ENCODE measurements at regions not wholly inside any gene's neighbourhood (a gene's known extent, or its start where the extent isn't known, plus 50 kb on each side); places are given as distances from the start of the nearest gene placed in this dataset.
A peak's percentile ranks its signal among the peaks of the same experiment; 100 is the strongest.

DNA sequence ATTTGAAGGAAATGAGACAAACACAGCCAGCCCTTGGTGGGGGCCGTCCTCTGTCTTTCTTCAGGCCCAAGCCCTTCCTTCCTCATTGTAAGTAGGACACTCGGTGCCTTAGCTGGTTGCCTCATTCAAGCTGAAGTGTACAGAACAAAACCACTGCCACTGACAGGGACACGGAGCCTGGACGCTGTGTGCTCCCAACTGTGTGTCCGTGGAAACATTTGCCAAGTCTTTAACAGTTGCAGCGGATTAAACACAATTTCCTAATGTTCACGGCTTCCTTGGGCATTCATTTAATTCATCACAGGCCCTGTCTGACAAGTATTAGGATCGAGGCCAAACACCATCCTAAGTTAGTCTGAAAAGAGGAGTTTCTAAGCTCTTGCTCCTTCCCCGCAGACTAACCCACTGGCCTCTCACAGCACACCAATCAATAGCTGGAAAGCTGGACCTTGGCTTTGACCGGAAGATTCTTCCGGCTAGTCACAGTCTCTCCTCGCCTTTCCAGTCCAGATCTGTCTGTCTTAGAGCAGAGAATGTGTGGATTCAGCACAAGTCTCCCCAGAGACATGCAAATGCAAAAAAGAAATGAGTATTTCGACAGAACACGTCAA, 68.7 kb upstream of the ACSL3 start:
- TF ChIP-seq, protein P1, sequence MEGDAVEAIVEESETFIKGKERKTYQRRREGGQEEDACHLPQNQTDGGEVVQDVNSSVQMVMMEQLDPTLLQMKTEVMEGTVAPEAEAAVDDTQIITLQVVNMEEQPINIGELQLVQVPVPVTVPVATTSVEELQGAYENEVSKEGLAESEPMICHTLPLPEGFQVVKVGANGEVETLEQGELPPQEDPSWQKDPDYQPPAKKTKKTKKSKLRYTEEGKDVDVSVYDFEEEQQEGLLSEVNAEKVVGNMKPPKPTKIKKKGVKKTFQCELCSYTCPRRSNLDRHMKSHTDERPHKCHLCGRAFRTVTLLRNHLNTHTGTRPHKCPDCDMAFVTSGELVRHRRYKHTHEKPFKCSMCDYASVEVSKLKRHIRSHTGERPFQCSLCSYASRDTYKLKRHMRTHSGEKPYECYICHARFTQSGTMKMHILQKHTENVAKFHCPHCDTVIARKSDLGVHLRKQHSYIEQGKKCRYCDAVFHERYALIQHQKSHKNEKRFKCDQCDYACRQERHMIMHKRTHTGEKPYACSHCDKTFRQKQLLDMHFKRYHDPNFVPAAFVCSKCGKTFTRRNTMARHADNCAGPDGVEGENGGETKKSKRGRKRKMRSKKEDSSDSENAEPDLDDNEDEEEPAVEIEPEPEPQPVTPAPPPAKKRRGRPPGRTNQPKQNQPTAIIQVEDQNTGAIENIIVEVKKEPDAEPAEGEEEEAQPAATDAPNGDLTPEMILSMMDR (IDR thresholded peaks at IDR 0.05), result no peak
- Histone ChIP-seq H3K27me3 (replicated peaks; ENCODE audit: insufficient read depth) (no peaks in the 10 kb centered on the region), H3K4me3 (peak overlapping the region; percentile 7), H3K4me1 (ENCODE audit: control insufficient read depth in 1 of 2, low read depth in 2 of 2) (peaks cover 29 to 53% of the 10 kb centered on the region in 2 donors), H3K27ac (peak overlapping the region; percentile 74 to 76), H3K9me3 (no peaks in the 10 kb centered on the region), H3K36me3 (no peaks in the 10 kb centered on the region)
- ATAC-seq (ENCODE audit: insufficient number of reproducible peaks, low FRiP score, low read depth), result peak; percentile 35
- DNase-seq (ENCODE audit: low spot score), result no peak

DNA sequence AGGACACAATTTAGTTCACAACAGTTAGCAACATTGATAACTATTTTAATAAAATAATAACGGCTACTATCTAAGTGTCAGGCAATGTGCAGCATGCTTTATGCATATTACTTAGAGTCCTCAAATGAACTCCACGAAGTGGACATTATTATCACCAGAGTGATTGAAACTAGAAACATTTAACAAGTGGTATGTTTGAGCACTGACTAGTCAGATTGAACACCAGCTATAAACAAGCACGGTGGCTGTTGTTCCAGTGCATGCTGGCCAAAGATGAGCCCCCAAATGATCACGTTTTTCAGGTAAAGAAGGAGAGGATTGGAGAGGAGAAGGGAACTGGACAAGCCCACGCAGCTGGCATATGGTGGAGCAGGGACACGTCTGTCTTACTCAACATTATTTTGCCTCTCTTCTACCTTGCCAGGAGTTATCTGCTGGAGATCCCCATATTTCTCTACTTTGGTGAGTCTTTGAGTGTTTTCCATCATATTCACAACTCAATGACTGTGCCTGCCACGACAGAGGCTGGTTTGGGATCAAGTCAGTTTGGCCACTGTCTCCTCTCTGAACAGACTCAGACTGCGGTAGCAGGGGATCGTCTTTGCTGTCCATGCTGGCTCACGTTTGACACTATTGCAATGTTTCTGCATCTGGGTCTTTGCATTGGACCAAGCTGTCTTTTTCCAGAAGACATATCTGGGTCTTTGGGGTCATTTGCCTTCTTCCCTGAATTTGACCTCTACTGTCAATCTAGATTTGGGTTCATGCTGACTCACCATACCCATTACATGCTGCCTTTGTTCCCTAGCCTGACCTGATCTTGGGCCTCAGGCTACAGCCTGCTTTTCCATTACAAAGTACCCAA, 66.0 kb upstream of the ACSL3 start:
- no peaks in the 10 kb centered on the region for H3K9me3 ChIP-seq
- peak overlapping the region in 1 of 2 donors; percentile 12 for H3K27ac ChIP-seq
- DNase-seq (ENCODE audit: low spot score), result no peak
- ATAC-seq (ENCODE audit: insufficient number of reproducible peaks, low FRiP score, low read depth), result no peak
- no peak overlapping the region for H3K4me3 ChIP-seq
- TF ChIP-seq, protein P1 (IDR thresholded peaks at IDR 0.05), result no peak
- peaks cover 31 to 58% of the 10 kb centered on the region in 2 donors for H3K4me1 ChIP-seq (ENCODE audit: control insufficient read depth in 1 of 2, low read depth in 2 of 2)
- H3K36me3 ChIP-seq, result no peaks in the 10 kb centered on the region
- H3K27me3 ChIP-seq (replicated peaks; ENCODE audit: insufficient read depth), result no peaks in the 10 kb centered on the region

DNA sequence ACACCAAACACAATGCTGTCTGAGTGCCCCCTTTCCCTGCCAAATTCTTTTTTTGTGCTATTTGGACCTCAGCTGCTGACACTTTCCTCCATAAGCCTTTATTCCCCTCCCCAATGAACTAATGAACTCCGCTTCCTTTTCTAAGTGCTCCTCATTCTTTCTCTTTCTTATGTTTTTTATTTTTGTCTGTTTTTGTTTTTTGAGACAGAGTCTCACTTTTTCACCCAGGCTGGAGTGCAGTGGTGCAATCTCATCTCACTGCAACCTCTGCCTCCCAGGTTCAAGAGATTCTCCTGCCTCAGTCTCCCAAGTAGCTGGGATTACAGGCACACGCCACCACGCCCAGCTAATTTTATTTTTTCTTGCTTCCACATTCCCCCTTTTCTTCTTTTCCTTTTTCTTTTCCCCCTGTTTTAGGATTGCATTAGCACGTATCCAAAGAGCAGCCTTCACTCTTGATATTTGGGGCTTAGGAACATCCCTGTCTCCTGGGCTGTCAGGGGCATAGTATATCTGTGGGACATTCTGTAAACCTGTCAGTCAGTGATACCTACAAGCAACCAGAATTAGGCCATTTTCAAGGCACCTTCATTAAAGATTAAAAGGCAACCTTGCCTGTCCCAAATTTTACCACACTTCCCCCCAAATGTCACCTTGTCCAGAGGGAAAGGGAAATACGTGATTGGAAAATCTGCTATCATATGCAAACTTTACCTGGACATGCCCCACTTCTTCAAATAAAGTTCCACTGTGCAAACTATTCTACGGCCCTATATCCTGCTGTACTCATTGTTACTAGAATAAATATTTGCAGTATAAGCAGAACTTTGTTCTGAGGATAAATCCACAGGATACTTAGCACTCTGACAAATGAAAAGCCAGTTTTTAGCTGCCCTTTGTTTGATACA, 65.1 kb upstream of the ACSL3 start:
- H3K27me3 ChIP-seq (replicated peaks; ENCODE audit: insufficient read depth), result no peaks in the 10 kb centered on the region
- DNase-seq (ENCODE audit: low spot score), result no peak
- no peak overlapping the region for H3K4me3 ChIP-seq
- TF ChIP-seq, protein P1 (IDR thresholded peaks at IDR 0.05), result no peak
- no peak for ATAC-seq (ENCODE audit: insufficient number of reproducible peaks, low FRiP score, low read depth)
- peak overlapping the region; percentile 12 to 26 for H3K27ac ChIP-seq
- no peaks in the 10 kb centered on the region for H3K9me3 ChIP-seq
- H3K36me3 ChIP-seq, result no peaks in the 10 kb centered on the region
- peaks cover 31 to 51% of the 10 kb centered on the region in 2 donors for H3K4me1 ChIP-seq (ENCODE audit: control insufficient read depth in 1 of 2, low read depth in 2 of 2)

DNA sequence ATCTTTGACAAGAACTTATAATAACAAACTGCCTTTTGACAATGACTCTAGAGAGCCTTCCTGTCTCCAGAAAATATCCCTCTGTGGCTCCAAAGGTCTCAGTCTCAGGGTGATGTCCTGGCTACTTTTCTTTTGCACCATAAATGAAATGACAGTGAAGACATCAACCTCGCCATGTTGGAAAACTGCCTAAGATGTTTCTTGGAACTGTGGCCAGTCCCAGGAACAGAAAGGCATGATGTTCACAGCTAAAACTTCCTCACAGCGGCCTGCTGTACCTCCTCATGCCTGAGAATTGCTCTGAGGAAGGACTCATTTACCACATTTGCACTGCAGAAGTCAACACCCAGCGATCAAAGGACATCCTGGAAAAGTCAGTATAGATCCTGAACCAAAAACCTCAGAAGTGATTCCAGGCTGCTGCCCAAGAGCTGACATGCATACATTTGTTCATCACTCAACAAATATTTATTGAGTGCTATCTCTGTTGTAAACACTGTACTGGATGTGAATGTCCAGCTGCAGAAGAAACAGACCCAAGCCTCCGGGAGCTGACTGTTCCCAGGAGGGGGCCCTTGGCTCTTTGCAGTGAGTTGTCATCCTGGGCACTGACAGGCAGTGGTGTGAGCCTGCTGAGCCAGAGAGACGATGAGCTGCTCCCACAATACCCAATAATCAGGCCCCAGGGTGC, 64.3 kb upstream of the ACSL3 start:
- H3K27ac ChIP-seq, result peak overlapping the region; percentile 12 to 26
- H3K4me1 ChIP-seq (ENCODE audit: control insufficient read depth in 1 of 2, low read depth in 2 of 2), result peaks cover 28 to 42% of the 10 kb centered on the region in 2 donors
- H3K4me3 ChIP-seq, result no peak overlapping the region
- no peaks in the 10 kb centered on the region for H3K36me3 ChIP-seq
- no peak for DNase-seq (ENCODE audit: low spot score)
- ATAC-seq (ENCODE audit: insufficient number of reproducible peaks, low FRiP score, low read depth), result no peak
- TF ChIP-seq, protein P1 (IDR thresholded peaks at IDR 0.05), result no peak
- no peaks in the 10 kb centered on the region for H3K27me3 ChIP-seq (replicated peaks; ENCODE audit: insufficient read depth)
- H3K9me3 ChIP-seq, result no peaks in the 10 kb centered on the region

All from thoracic aorta (tissue), 2 donors.